GM18951 (cell line): ENCODE measurements at regions not wholly inside any gene's neighbourhood (a gene's known extent, or its start where the extent isn't known, plus 50 kb on each side); places are given as distances from the start of the nearest gene placed in this dataset.
"Not testable (repeated sequence)": the region's sequence is repeated elsewhere in the genome, so short reads cannot be mapped to it uniquely, and the experiment has no call there.

Source experiments
- POLR2A ChIP-seq: IDR thresholded peaks from 4 replicates; pipeline ENCODE4 v1.6.1; 2011; ENCODE audit warnings: mild to moderate bottlenecking; ENCODE audit not compliant: insufficient read length, insufficient read depth; ENCODE audit errors: extremely low read depth
- in situ Hi-C: fragments of 300-500 bp; cut with MboI; formaldehyde crosslinking; loops from one replicate; pipeline ENCODE4 v1.12.0; 2022; ENCODE audit warnings: low sequenced_read_pairs, mixed read lengths, inconsistent platforms; ENCODE audit not compliant: unreplicated experiment

GRCh38 chr5:56413546-56413945 is 180.4 kb upstream of the ANKRD55 start:
- no peak for TF ChIP-seq POLR2A
- in situ Hi-C loops: no loop called here

GRCh38 chr5:56412601-56413379 is 179.7 kb upstream of the ANKRD55 start:
- TF ChIP-seq POLR2A: peak; percentile 26
- in situ Hi-C loops: no loop called here

GRCh38 chr5:56410696-56411095 is 177.6 kb upstream of the ANKRD55 start:
- no peak for TF ChIP-seq POLR2A
- in situ Hi-C loops: no loop called here

GRCh38 chr5:56409331-56410190 is 176.4 kb upstream of the ANKRD55 start:
- in situ Hi-C loops: no loop called here
- TF ChIP-seq POLR2A: no peak

GRCh38 chr5:56406838-56407237 is 173.7 kb upstream of the ANKRD55 start:
- in situ Hi-C loops: no loop called here
- no peak for TF ChIP-seq POLR2A

GRCh38 chr5:56406221-56406620 is 173.1 kb upstream of the ANKRD55 start:
- in situ Hi-C loops: no loop called here
- TF ChIP-seq POLR2A: no peak

GRCh38 chr5:56405116-56405908 is 172.2 kb upstream of the ANKRD55 start:
- TF ChIP-seq POLR2A: no peak
- in situ Hi-C loops: no loop called here

- in situ Hi-C loops: no loop called here
- TF ChIP-seq POLR2A: no peak
These were observed 169.4 kb upstream of the ANKRD55 start for GRCh38 chr5:56402266-56403220.

GRCh38 chr5:56397796-56398195 is 164.7 kb upstream of the ANKRD55 start:
- in situ Hi-C loops: not testable (repeated sequence)

- in situ Hi-C loops: no loop called here
These were observed 163.5 kb upstream of the ANKRD55 start for GRCh38 chr5:56396634-56397033.

GRCh38 chr5:56389261-56389660 is 156.1 kb upstream of the ANKRD55 start:
- in situ Hi-C loops: no loop called here
- TF ChIP-seq POLR2A: no peak

More at GRCh38 chr5:56396634-56397033, 163.5 kb upstream of the ANKRD55 start:
- TF ChIP-seq POLR2A: no peak
